ENCODE measurements at regions not wholly inside any gene's neighbourhood (a gene's known extent, or its start where the extent isn't known, plus 50 kb on each side); places are given as distances from the start of the nearest gene placed in this dataset.

GRCh38 chr9:14994738-14995137 lies 84.5 kb upstream of the FREM1 start:
- TF ChIP-seq PKNOX1 (IDR thresholded peaks at IDR 0.05) (no peak), BHLHE40 (IDR thresholded peaks at IDR 0.05; ENCODE audit: borderline replicate concordance) (no peak), NFRKB (IDR thresholded peaks at IDR 0.05) (no peak), FOXA1 (IDR thresholded peaks at IDR 0.05) (no peak), LEF1 (IDR thresholded peaks at IDR 0.05; ENCODE audit: borderline replicate concordance) (no peak), FOXK2 (IDR thresholded peaks at IDR 0.05) (no peak), ELF4 (IDR thresholded peaks at IDR 0.05) (no peak), TARDBP (IDR thresholded peaks at IDR 0.05) (no peak), FOXM1 (IDR thresholded peaks at IDR 0.05; ENCODE audit: borderline replicate concordance) (no peak), ARNT (IDR thresholded peaks at IDR 0.05) (no peak), SUZ12 (IDR thresholded peaks at IDR 0.05) (no peak)
